ENCODE measurements at regions not wholly inside any gene's neighbourhood (a gene's known extent, or its start where the extent isn't known, plus 50 kb on each side); places are given as distances from the start of the nearest gene placed in this dataset.

GRCh38 chr13:105048677-105049076, 1486.8 kb downstream of the EFNB2 start:
- in situ Hi-C loops (cut with MboI; ENCODE audit: low sequenced_read_pairs): no loop called here
- CTCF ChIA-PET: interaction anchor here (1.3 kb wide), 1 partner anchor 11 kb away, joined by 3 read pairs; no protein-coding TSS in a partner anchor

More at GRCh38 chr13:105048677-105049076, 1486.8 kb downstream of the EFNB2 start:
- Histone ChIP-seq H3K23ac (ENCODE audit: low read depth, low read length) (no peak overlapping the region), H3K4me3 (ENCODE audit: insufficient read depth, low read depth, low read length) (no peak overlapping the region), H4K5ac (ENCODE audit: low read depth, low read length) (no peak overlapping the region), H2BK15ac (ENCODE audit: low read depth, low read length) (no peak overlapping the region), H3K9me3 (ENCODE audit: control insufficient read depth, insufficient read depth, low read length) (peaks cover 1% of the 10 kb centered on the region; the same call in 1 of the 2 replicates), H3K18ac (ENCODE audit: low read depth, low read length) (no peak overlapping the region), H2BK120ac (ENCODE audit: low read depth, low read length) (no peak overlapping the region), H2AFZ (replicated peaks; ENCODE audit: low read length, poor library complexity) (no peak overlapping the region), H3K4ac (ENCODE audit: low read depth, low read length) (no peak overlapping the region), H3K4me2 (ENCODE audit: low read depth, low read length) (no peak overlapping the region), H4K8ac (ENCODE audit: low read depth in 2 of 2, low read length in 2 of 2) (no peak overlapping the region), H2BK20ac (ENCODE audit: low read depth, low read length) (no peak overlapping the region), H3K4me1 (ENCODE audit: control insufficient read depth, insufficient read depth, low read length) (no peaks in the 10 kb centered on the region), H2AK9ac (replicated peaks; ENCODE audit: low read depth, low read length, poor library complexity) (no peak overlapping the region), H3K56ac (ENCODE audit: extremely low read depth, insufficient read depth, low read length) (no peak overlapping the region), H3K79me1 (ENCODE audit: low read depth in 1 of 2, low read length in 2 of 2) (no peaks in the 10 kb centered on the region), H2BK5ac (ENCODE audit: low read depth, low read length, poor library complexity, severe bottlenecking) (no peak overlapping the region), H4K91ac (ENCODE audit: insufficient read depth, low read depth, low read length) (no peak overlapping the region), H4K20me1 (ENCODE audit: insufficient read depth, low read length) (no peaks in the 10 kb centered on the region), H3K27me3 (ENCODE audit: control insufficient read depth, insufficient read depth, low read length) (no peaks in the 10 kb centered on the region), H3K14ac (replicated peaks; ENCODE audit: low read depth, low read length) (no peak overlapping the region), H3K36me3 (ENCODE audit: control insufficient read depth, insufficient read depth, low read length) (no peaks in the 10 kb centered on the region), H3K9me1 (ENCODE audit: insufficient read depth, low read length) (no peaks in the 10 kb centered on the region), H3K27ac (ENCODE audit: insufficient read depth, low read length) (no peak overlapping the region), H2AK5ac (ENCODE audit: low read depth, low read length) (no peak overlapping the region), H3K9ac (ENCODE audit: low read depth, low read length) (no peak overlapping the region)
- no CpG with 5 or more reads among the region's 1 CpG for WGBS, 2 experiments (ENCODE audit: extremely low coverage in 2 of 2, insufficient read length in 1 of 2)
- POLR2A ChIA-PET (ENCODE audit: unreplicated experiment): no interaction called here
- BruUV-seq (replicated peaks): no TSS peak
- dilution Hi-C loops (cut with HindIII; ENCODE audit: low sequenced_read_pairs, unreplicated experiment): no loop called here
- TF ChIP-seq MAZ (IDR thresholded peaks at IDR 0.05; ENCODE audit: borderline replicate concordance, low read depth, low read length) (no peak), USF2 (IDR thresholded peaks at IDR 0.05; ENCODE audit: low read depth, low read length) (no peak), FOS (IDR thresholded peaks at IDR 0.05; ENCODE audit: low read depth, low read length) (no peak), CHD1 (IDR thresholded peaks at IDR 0.05; ENCODE audit: low read depth, low read length) (no peak), MAFK (IDR thresholded peaks at IDR 0.05; ENCODE audit: low read depth, low read length) (no peak), POLR2A (IDR thresholded peaks at IDR 0.05; ENCODE audit: low read depth, low read length) (no peak), RFX5 (IDR thresholded peaks at IDR 0.05; ENCODE audit: low read depth, low read length) (no peak)
- DNase-seq (no peak), ATAC-seq (ENCODE audit: low read depth) (no peak)
- intact Hi-C loops (cut with micrococcal nuclease): no loop called here

Data from IMR-90 (cell line).